ENCODE measurements at regions not wholly inside any gene's neighbourhood (a gene's known extent, or its start where the extent isn't known, plus 50 kb on each side); places are given as distances from the start of the nearest gene placed in this dataset.

DNA sequence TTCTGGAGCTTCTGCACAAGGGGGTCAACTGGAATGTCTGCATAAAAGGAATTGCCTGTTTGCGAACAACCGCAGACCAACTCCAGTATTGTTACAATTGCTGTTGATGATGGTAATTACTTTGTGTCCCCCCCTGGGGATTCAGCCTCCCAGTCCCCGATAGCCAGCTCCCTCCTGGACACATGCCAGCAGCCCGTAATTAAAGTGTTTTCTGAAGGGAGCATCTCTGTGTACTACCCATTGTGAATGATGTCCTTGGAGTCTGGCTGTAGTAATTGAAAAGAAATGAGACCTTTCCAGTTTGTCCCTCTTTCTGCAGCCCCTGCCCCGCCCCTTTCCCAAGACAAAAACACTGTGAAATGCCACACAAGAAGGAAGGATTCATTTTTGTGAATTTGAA, 377.1 kb upstream of the LCORL start:
- Histone ChIP-seq H3K4me1 (ENCODE audit: control insufficient read depth, insufficient read depth, low read length, poor library complexity, severe bottlenecking) (no peaks in the 10 kb centered on the region), H3K9me3 (ENCODE audit: control insufficient read depth, low read length) (no peaks in the 10 kb centered on the region), H3K36me3 (ENCODE audit: control insufficient read depth, insufficient read depth, low read length) (no peaks in the 10 kb centered on the region), H3K27ac (ENCODE audit: insufficient read depth, low read length, poor library complexity, severe bottlenecking) (no peak overlapping the region), H3K27me3 (replicated peaks; ENCODE audit: control insufficient read depth, insufficient read depth, low read length, poor library complexity, severe bottlenecking) (no peaks in the 10 kb centered on the region), H3K4me3 (ENCODE audit: insufficient read depth, low read depth, low read length, poor library complexity, severe bottlenecking) (no peak overlapping the region)
- no peak for DNase-seq

DNA sequence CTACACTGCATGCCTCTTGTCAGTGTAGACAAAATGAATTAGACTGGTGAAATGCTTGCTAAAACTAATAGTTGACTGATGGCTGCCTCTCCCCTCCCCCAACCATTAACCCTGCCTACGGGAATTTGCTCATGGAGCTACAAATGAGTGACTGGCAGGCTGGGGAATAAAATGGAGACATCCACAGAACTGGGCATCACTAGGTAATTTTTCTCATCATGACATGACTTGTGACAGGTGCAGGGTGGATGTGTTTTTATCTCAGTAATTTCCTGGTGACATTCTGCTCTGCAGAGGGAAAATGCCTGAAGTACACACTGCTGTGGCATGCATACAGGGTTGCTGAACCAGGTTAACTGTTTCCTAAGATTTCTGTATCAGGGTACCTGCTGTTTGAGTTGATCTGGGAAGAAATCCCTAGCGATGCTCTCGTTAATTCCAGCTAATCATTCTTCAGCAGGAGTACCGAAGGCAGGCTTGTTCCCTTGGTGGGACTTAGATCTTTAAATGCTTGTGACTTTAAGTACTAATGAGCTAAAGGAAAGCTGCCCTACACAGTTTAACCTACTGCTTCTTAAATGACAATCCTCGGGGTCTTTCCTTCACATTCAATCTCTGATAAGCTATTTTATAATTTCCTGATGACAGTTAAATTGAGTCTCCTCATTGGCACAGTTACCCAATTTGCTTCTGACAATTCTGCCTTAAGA, 376.3 kb upstream of the LCORL start:
- Histone ChIP-seq H3K36me3 (ENCODE audit: control insufficient read depth, insufficient read depth, low read length) (no peaks in the 10 kb centered on the region), H3K27me3 (replicated peaks; ENCODE audit: control insufficient read depth, insufficient read depth, low read length, poor library complexity, severe bottlenecking) (no peaks in the 10 kb centered on the region), H3K4me3 (ENCODE audit: insufficient read depth, low read depth, low read length, poor library complexity, severe bottlenecking) (no peak overlapping the region), H3K4me1 (ENCODE audit: control insufficient read depth, insufficient read depth, low read length, poor library complexity, severe bottlenecking) (no peaks in the 10 kb centered on the region), H3K27ac (ENCODE audit: insufficient read depth, low read length, poor library complexity, severe bottlenecking) (no peak overlapping the region), H3K9me3 (ENCODE audit: control insufficient read depth, low read length) (no peaks in the 10 kb centered on the region)
- DNase-seq, result no peak

DNA sequence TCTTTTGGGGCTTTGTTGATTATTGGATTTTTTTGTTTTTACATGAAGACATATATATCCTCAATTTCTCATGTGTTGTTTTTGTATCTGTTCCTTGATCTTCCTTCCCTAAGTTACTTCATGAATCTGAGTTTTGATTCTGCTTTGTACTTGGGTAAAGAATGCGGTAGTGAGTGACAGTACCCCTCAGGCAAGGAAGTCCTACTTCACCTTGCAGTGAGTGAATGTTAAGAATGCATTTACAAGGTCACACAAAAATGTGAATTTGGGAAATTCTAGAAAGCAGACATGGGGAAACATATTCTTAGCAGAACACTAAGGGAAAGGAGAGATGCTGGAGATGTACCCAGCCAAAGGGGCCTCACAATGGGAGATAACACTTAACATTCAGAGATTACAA, 373.1 kb upstream of the LCORL start:
- H3K4me3 ChIP-seq (ENCODE audit: insufficient read depth, low read depth, low read length, poor library complexity, severe bottlenecking), result no peak overlapping the region
- H3K27ac ChIP-seq (ENCODE audit: insufficient read depth, low read length, poor library complexity, severe bottlenecking), result no peak overlapping the region
- H3K9me3 ChIP-seq (ENCODE audit: control insufficient read depth, low read length), result no peaks in the 10 kb centered on the region
- no peaks in the 10 kb centered on the region for H3K4me1 ChIP-seq (ENCODE audit: control insufficient read depth, insufficient read depth, low read length, poor library complexity, severe bottlenecking)
- DNase-seq, result no peak
- H3K27me3 ChIP-seq (replicated peaks; ENCODE audit: control insufficient read depth, insufficient read depth, low read length, poor library complexity, severe bottlenecking), result no peaks in the 10 kb centered on the region
- H3K36me3 ChIP-seq (ENCODE audit: control insufficient read depth, insufficient read depth, low read length), result no peaks in the 10 kb centered on the region

DNA sequence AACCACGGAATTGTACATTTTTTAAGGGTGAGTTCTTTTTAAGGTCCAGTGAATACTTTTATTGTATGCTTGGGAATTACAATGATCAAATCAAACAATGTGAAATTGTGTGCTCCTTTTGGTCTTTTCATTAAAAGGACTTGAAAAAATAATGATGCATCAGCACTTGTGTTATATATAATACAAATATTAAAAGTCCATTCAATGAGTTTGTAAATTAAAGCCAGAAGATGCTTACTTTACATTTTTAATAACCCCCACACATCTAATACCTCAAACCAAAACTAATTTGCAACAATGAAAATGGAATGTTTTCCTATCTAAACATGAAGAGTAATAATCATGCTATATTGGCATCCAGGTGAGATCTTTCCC, 369.8 kb upstream of the LCORL start:
- Histone ChIP-seq H3K27ac (ENCODE audit: insufficient read depth, low read length, poor library complexity, severe bottlenecking) (no peak overlapping the region), H3K9me3 (ENCODE audit: control insufficient read depth, low read length) (no peaks in the 10 kb centered on the region), H3K36me3 (ENCODE audit: control insufficient read depth, insufficient read depth, low read length) (no peaks in the 10 kb centered on the region), H3K27me3 (replicated peaks; ENCODE audit: control insufficient read depth, insufficient read depth, low read length, poor library complexity, severe bottlenecking) (no peaks in the 10 kb centered on the region), H3K4me3 (ENCODE audit: insufficient read depth, low read depth, low read length, poor library complexity, severe bottlenecking) (no peak overlapping the region), H3K4me1 (ENCODE audit: control insufficient read depth, insufficient read depth, low read length, poor library complexity, severe bottlenecking) (no peaks in the 10 kb centered on the region)
- DNase-seq, result no peak

DNA sequence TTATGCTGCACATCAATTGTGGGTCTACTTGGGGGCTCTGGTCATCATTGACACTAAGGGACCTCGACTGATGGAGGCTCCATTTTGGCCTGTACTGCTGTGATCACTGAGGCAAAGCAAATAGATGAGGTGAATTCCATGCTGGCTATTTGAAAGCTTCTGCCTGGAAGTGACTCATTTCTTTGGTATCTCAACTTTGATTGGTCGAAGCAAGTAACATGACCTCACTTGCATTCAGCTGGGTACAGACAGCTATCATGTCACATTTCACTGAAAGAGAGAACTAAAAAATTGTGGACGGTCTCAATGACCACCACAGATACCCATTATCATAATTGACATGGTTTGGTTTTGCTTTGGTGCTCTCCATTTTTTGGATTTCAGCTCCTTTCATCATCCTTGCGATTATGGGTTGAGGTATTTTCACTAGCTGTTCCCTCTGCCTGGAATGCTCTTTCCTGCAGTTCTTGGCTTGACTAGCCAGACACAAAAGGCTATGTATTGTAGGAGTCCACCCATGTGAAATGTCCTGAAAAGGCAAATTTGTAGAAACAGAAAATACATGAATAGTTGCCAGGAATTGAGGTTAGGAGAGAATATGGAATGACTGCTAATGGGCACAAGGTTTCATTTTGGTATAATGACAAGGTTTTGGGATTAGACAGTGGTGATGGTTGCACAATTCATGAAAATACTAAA, 369.2 kb upstream of the LCORL start:
- no peak for DNase-seq
- H3K4me3 ChIP-seq (ENCODE audit: insufficient read depth, low read depth, low read length, poor library complexity, severe bottlenecking), result no peak overlapping the region

DNA sequence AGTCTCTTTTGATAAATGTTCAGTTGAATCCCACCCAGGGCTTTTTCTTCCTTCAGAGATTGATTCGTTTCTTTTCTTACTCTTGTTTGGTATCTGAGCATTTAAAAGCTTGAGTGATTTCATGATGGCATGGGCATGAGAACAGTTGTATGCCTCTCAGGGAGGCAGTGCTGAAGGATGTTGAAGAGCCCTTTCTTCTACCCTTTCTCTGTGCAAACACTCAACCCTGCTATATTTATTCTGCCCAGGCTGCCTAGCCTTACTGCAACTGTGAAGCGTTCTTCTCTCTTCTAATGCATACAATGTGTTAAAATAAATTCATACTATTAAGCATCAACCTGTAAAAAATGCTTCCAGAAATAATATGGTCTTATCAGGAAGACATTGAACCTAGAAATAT, 367.6 kb upstream of the LCORL start:
- no peak overlapping the region for H3K4me3 ChIP-seq (ENCODE audit: insufficient read depth, low read depth, low read length, poor library complexity, severe bottlenecking)
- H3K27me3 ChIP-seq (replicated peaks; ENCODE audit: control insufficient read depth, insufficient read depth, low read length, poor library complexity, severe bottlenecking), result no peaks in the 10 kb centered on the region
- H3K27ac ChIP-seq (ENCODE audit: insufficient read depth, low read length, poor library complexity, severe bottlenecking), result no peak overlapping the region
- DNase-seq, result no peak
- H3K36me3 ChIP-seq (ENCODE audit: control insufficient read depth, insufficient read depth, low read length), result no peaks in the 10 kb centered on the region
- no peaks in the 10 kb centered on the region for H3K9me3 ChIP-seq (ENCODE audit: control insufficient read depth, low read length)
- H3K4me1 ChIP-seq (ENCODE audit: control insufficient read depth, insufficient read depth, low read length, poor library complexity, severe bottlenecking), result no peaks in the 10 kb centered on the region

More for the DNA sequence above, 369.2 kb upstream of the LCORL start:
- Histone ChIP-seq H3K27ac (ENCODE audit: insufficient read depth, low read length, poor library complexity, severe bottlenecking) (no peak overlapping the region), H3K9me3 (ENCODE audit: control insufficient read depth, low read length) (no peaks in the 10 kb centered on the region), H3K27me3 (replicated peaks; ENCODE audit: control insufficient read depth, insufficient read depth, low read length, poor library complexity, severe bottlenecking) (no peaks in the 10 kb centered on the region), H3K36me3 (ENCODE audit: control insufficient read depth, insufficient read depth, low read length) (no peaks in the 10 kb centered on the region), H3K4me1 (ENCODE audit: control insufficient read depth, insufficient read depth, low read length, poor library complexity, severe bottlenecking) (no peaks in the 10 kb centered on the region)

DNA sequence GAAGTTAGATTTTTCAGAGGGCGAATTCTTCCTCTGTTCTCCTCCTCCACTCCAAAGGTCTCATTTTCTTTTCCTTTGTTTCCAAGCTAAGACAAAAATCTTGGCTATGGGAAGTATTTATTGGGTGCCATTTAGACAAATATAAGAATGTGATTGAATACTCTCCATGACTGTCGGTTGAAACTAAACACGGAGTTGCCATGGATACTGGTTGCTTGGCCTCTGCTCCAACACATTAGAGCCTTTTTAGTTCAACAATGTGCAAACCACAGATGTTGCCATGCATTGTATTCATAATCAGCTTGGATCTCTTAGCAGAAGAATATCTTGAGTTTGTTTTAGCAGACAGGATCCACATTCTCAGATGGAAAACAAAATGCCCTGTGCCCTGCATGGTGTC, 366.5 kb upstream of the LCORL start:
- Histone ChIP-seq H3K9me3 (ENCODE audit: control insufficient read depth, low read length) (no peaks in the 10 kb centered on the region), H3K27me3 (replicated peaks; ENCODE audit: control insufficient read depth, insufficient read depth, low read length, poor library complexity, severe bottlenecking) (no peaks in the 10 kb centered on the region), H3K4me1 (ENCODE audit: control insufficient read depth, insufficient read depth, low read length, poor library complexity, severe bottlenecking) (no peaks in the 10 kb centered on the region), H3K4me3 (ENCODE audit: insufficient read depth, low read depth, low read length, poor library complexity, severe bottlenecking) (no peak overlapping the region), H3K27ac (ENCODE audit: insufficient read depth, low read length, poor library complexity, severe bottlenecking) (no peak overlapping the region), H3K36me3 (ENCODE audit: control insufficient read depth, insufficient read depth, low read length) (no peaks in the 10 kb centered on the region)
- DNase-seq, result no peak

DNA sequence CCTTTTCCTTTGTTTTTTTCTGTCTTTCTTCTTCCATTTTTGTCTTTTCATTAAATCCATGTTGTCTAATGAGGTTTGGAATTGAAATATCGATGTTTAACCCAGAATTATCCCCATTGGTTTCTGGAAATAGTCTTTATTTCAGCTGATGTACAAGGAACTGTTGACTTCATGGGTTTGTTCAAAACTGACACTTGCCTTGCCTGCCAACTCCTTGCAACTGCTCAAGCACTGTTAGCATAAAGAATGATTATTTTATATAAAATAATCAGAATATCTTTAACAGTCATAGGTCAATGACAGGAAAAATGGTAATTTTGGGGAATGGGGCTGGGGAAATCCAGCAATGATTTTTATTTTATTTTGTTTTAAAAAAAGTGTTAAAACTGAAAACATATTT, 359.6 kb upstream of the LCORL start:
- H3K27ac ChIP-seq (ENCODE audit: insufficient read depth, low read length, poor library complexity, severe bottlenecking), result no peak overlapping the region
- DNase-seq, result no peak
- no peak overlapping the region for H3K4me3 ChIP-seq (ENCODE audit: insufficient read depth, low read depth, low read length, poor library complexity, severe bottlenecking)
- no peaks in the 10 kb centered on the region for H3K27me3 ChIP-seq (replicated peaks; ENCODE audit: control insufficient read depth, insufficient read depth, low read length, poor library complexity, severe bottlenecking)
- H3K4me1 ChIP-seq (ENCODE audit: control insufficient read depth, insufficient read depth, low read length, poor library complexity, severe bottlenecking), result no peaks in the 10 kb centered on the region
- H3K36me3 ChIP-seq (ENCODE audit: control insufficient read depth, insufficient read depth, low read length), result no peaks in the 10 kb centered on the region
- H3K9me3 ChIP-seq (ENCODE audit: control insufficient read depth, low read length), result no peaks in the 10 kb centered on the region

DNA sequence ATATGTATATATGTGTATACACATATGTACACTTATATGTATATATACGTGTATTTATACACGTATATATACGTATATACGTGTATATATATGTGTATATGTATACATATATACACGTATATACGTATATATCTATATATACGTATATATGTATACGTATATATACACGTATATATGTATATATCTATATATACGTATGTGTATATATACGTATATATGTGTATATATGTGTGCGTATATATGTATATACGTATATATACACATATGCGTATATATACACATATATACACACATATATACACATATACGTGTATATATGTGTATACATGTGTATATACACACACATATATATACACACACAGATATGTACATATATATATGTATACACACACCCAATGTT, 348.0 kb upstream of the LCORL start:
- H3K4me3 ChIP-seq (ENCODE audit: insufficient read depth, low read depth, low read length, poor library complexity, severe bottlenecking), result no peak overlapping the region
- no peak overlapping the region for H3K27ac ChIP-seq (ENCODE audit: insufficient read depth, low read length, poor library complexity, severe bottlenecking)
- no peaks in the 10 kb centered on the region for H3K27me3 ChIP-seq (replicated peaks; ENCODE audit: control insufficient read depth, insufficient read depth, low read length, poor library complexity, severe bottlenecking)
- H3K9me3 ChIP-seq (ENCODE audit: control insufficient read depth, low read length), result no peaks in the 10 kb centered on the region
- no peaks in the 10 kb centered on the region for H3K4me1 ChIP-seq (ENCODE audit: control insufficient read depth, insufficient read depth, low read length, poor library complexity, severe bottlenecking)
- no peak for DNase-seq
- H3K36me3 ChIP-seq (ENCODE audit: control insufficient read depth, insufficient read depth, low read length), result no peaks in the 10 kb centered on the region

DNA sequence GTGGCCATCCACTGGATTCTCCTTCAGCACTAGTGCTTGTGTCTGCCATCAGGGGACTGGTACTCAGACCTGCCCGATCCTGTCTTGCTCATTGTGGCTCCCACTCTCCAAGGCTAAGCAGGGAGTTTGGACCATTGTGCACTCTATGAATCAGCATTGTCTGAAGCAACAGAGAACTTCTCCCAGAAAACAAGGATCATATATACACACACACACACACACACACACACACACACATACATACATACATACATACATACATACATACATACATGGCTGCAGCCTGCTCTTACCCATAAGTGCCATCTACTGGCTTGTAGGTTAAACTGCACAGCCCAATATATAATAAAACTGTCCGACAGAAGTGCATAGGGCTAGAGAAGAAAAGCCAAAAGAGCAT, 345.3 kb upstream of the LCORL start:
- no peak for DNase-seq
- Histone ChIP-seq H3K27ac (ENCODE audit: insufficient read depth, low read length, poor library complexity, severe bottlenecking) (no peak overlapping the region), H3K4me3 (ENCODE audit: insufficient read depth, low read depth, low read length, poor library complexity, severe bottlenecking) (no peak overlapping the region), H3K9me3 (ENCODE audit: control insufficient read depth, low read length) (no peaks in the 10 kb centered on the region), H3K27me3 (replicated peaks; ENCODE audit: control insufficient read depth, insufficient read depth, low read length, poor library complexity, severe bottlenecking) (no peaks in the 10 kb centered on the region), H3K36me3 (ENCODE audit: control insufficient read depth, insufficient read depth, low read length) (no peaks in the 10 kb centered on the region), H3K4me1 (ENCODE audit: control insufficient read depth, insufficient read depth, low read length, poor library complexity, severe bottlenecking) (no peaks in the 10 kb centered on the region)
